Loucy (cell line): ENCODE measurements at regions not wholly inside any gene's neighbourhood (a gene's known extent, or its start where the extent isn't known, plus 50 kb on each side); places are given as distances from the start of the nearest gene placed in this dataset.

Experiments used
- CTCF ChIP-seq: fragments of 200-600 bp; sonication (generic); conservative IDR thresholded peaks from 2 replicates; pipeline ENCODE4 v1.5.1; 2014; ENCODE audit warnings: mild to moderate bottlenecking, antibody characterized with exemption, low read length
- EZH2phosphoT487 ChIP-seq: fragments of 200-600 bp; IDR thresholded peaks from 2 replicates; pipeline ENCODE4 v1.6.1; 2018; ENCODE audit warnings: antibody characterized with exemption, mild to moderate bottlenecking, moderate library complexity, borderline replicate concordance

DNA sequence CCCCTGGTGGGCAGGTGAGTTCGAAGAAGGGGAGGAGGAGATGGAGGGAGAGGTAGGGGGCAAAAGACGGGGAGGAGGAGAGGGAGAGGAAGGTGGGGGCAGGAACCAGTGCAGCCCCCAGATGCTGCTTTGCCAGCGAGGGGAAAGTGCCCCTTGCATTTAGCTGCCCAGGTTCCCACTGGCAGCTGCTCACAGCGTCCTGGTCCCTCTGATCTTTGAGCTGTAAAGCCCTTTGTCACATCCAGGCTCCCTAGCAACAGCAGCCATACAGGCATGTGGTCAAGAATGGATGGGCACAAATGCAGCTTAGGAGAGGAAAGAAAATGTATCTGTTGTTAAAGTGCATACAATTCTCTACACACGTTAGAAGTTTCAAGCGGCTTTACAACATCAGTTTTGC is 160.9 kb downstream of the CD83 start:
- no peak for TF ChIP-seq CTCF
- TF ChIP-seq EZH2phosphoT487: no peak
